Hematopoietic multipotent progenitor cell treated with erythropoietin and hydrocortisone succinate and interleukin-3 and kit ligand, for 8 days (in vitro differentiated cells): ENCODE measurements at regions not wholly inside any gene's neighbourhood (a gene's known extent, or its start where the extent isn't known, plus 50 kb on each side); places are given as distances from the start of the nearest gene placed in this dataset.
A peak's percentile ranks its signal among the peaks of the same experiment; 100 is the strongest.
"Not testable (repeated sequence)": the region's sequence is repeated elsewhere in the genome, so short reads cannot be mapped to it uniquely, and the experiment has no call there.

ENCODE experiments used
- DNase-seq: peaks from one replicate; pipeline ENCODE4 v3.0.0-alpha.2; 2015

GRCh38 chr1:172755099-172755498 is 96.2 kb downstream of the FASLG start:
- DNase-seq = no peak

GRCh38 chr1:172756024-172756423 is 97.1 kb downstream of the FASLG start:
- no peak for DNase-seq

- DNase-seq = no peak
These were observed 99.4 kb downstream of the FASLG start for GRCh38 chr1:172758259-172758658.

GRCh38 chr1:172760121-172760520 is 101.2 kb downstream of the FASLG start:
- no peak for DNase-seq

GRCh38 chr1:172761581-172762486 is 102.9 kb downstream of the FASLG start:
- DNase-seq = peak; percentile 29

- DNase-seq = no peak
These were observed 104.2 kb downstream of the FASLG start for GRCh38 chr1:172763057-172763456.

- DNase-seq = no peak
These were observed 105.5 kb downstream of the FASLG start for GRCh38 chr1:172764378-172764777.

- DNase-seq = no peak
These were observed 107.6 kb downstream of the FASLG start for GRCh38 chr1:172766462-172766861.

GRCh38 chr1:172770071-172770470 is 111.2 kb downstream of the FASLG start:
- no peak for DNase-seq

- DNase-seq = no peak
These were observed 115.7 kb downstream of the FASLG start for GRCh38 chr1:172774561-172774960.

GRCh38 chr1:172775606-172776005 is 116.7 kb downstream of the FASLG start:
- no peak for DNase-seq

- no peak for DNase-seq
These were observed 117.2 kb downstream of the FASLG start for GRCh38 chr1:172776071-172776470.

- DNase-seq = no peak
These were observed 118.9 kb downstream of the FASLG start for GRCh38 chr1:172777767-172778166.

- peak; percentile 17 for DNase-seq
These were observed 119.9 kb downstream of the FASLG start for GRCh38 chr1:172778456-172779455.

- no peak for DNase-seq
These were observed 120.6 kb downstream of the FASLG start for GRCh38 chr1:172779491-172779890.

- no peak for DNase-seq
These were observed 122.7 kb downstream of the FASLG start for GRCh38 chr1:172781513-172782140.

GRCh38 chr1:172789840-172790239 is 130.9 kb downstream of the FASLG start:
- DNase-seq = no peak

GRCh38 chr1:172790245-172790644 is 131.3 kb downstream of the FASLG start:
- no peak for DNase-seq

GRCh38 chr1:172793823-172794222 is 134.9 kb downstream of the FASLG start:
- no peak for DNase-seq

GRCh38 chr1:172795741-172796140 is 136.8 kb downstream of the FASLG start:
- no peak for DNase-seq

- DNase-seq = not testable (repeated sequence)
These were observed 140.9 kb downstream of the FASLG start for GRCh38 chr1:172799804-172800203.

GRCh38 chr1:172801771-172802322 is 142.9 kb downstream of the FASLG start:
- no peak for DNase-seq

GRCh38 chr1:172809750-172810149 is 150.8 kb downstream of the FASLG start:
- peak; percentile 25 for DNase-seq
